Small intestine (tissue), 7 donors: ENCODE measurements at regions not wholly inside any gene's neighbourhood (a gene's known extent, or its start where the extent isn't known, plus 50 kb on each side); places are given as distances from the start of the nearest gene placed in this dataset.

Experiments used
- DNase-seq, 2 donors: peaks; one replicate each; pipeline versions ENCODE4 v3.0.0 to v3.0.0-alpha.2; 2013
- FAIRE-seq: peaks from 2 replicates; lab custom pipeline; 2012; peaks lifted over from hg19 to GRCh38; lab: Jason Lieb, UNC
- H3K27ac ChIP-seq, 3 donors: one replicate each; pipeline ENCODE4 v1.5.1; 2013; ENCODE audit warnings: low read length in 2 of 3, mild to moderate bottlenecking in 2 of 3, control low read depth in 1 of 3, inconsistent platforms in 1 of 3, low read depth in 1 of 3, moderate library complexity in 1 of 3
- H3K27me3 ChIP-seq, 3 donors: one replicate each; pipeline ENCODE4 v1.6.1; 2013; ENCODE audit warnings: low read length in 3 of 3, inconsistent platforms in 1 of 3; ENCODE audit not compliant: control insufficient read depth in 3 of 3, insufficient read depth in 3 of 3
- H3K36me3 ChIP-seq, 3 donors: one replicate each; pipeline ENCODE4 v1.6.1; 2013; ENCODE audit warnings: low read length in 3 of 3, inconsistent platforms in 1 of 3, low read depth in 1 of 3, mild to moderate bottlenecking in 1 of 3, moderate library complexity in 1 of 3; ENCODE audit not compliant: control insufficient read depth in 3 of 3, insufficient read depth in 2 of 3
- H3K4me1 ChIP-seq, 3 donors: one replicate each; pipeline ENCODE4 v1.6.1; 2013; ENCODE audit warnings: low read length in 2 of 3, inconsistent platforms in 1 of 3, low read depth in 1 of 3, mild to moderate bottlenecking in 1 of 3, moderate library complexity in 1 of 3; ENCODE audit not compliant: control insufficient read depth in 3 of 3, insufficient read depth in 2 of 3
- H3K4me3 ChIP-seq, 3 donors: one replicate each; pipeline ENCODE4 v1.5.1; 2013; ENCODE audit warnings: low read length in 3 of 3, control low read depth in 1 of 3, inconsistent platforms in 1 of 3, low read depth in 1 of 3, mild to moderate bottlenecking in 1 of 3, moderate library complexity in 1 of 3
- H3K9me3 ChIP-seq, 2 donors: one replicate each; pipeline ENCODE4 v1.6.1; 2013; ENCODE audit warnings: low read depth in 1 of 2, low read length in 1 of 2; ENCODE audit not compliant: control insufficient read depth in 2 of 2, insufficient read depth in 1 of 2
- WGBS, 3 donors: extraction: QIAGEN DNeasy Blood & Tissue Kit; methylation state at CpG; one replicate each; pipeline ENCODE4 v1.1.7; 2013; 5-methylcytosine and 5-hydroxymethylcytosine counted together
- donor health status: healthy with polysubstance abuse.
- donor health status: control.
- donor health status: control.
- donor health status: Bipolar disorder and iron deficiency.
- donor health status: healthy.

DNA sequence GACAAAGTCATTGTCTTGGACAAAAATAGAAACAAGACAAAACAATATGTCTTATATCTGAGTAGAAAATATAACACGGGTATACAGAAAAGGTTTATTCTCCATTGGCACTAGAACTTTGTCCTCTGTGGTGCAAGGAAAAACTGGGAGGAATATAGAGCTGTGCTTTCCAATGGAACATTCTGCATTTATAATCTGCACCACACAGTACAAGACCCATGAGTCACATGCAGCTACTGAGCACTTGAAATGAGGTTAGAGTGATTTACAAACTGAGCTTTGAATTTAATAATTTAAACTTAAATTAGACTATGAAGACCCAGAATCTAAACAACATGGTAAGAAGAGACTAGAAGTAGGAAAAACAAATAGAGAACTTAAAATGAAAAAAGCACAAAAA lies 86.1 kb downstream of the RAP2A start:
- Histone ChIP-seq H3K9me3 (no peaks in the 10 kb centered on the region), H3K27ac (no peak overlapping the region), H3K4me3 (no peak overlapping the region), H3K36me3 (no peaks in the 10 kb centered on the region), H3K27me3 (no peaks in the 10 kb centered on the region), H3K4me1 (no peaks in the 10 kb centered on the region)
- FAIRE-seq (no peak), DNase-seq (no peak)
- 71 to 74% (median 73%) methylated on average over 1 of the region's 1 CpG for WGBS, 3 donors

DNA sequence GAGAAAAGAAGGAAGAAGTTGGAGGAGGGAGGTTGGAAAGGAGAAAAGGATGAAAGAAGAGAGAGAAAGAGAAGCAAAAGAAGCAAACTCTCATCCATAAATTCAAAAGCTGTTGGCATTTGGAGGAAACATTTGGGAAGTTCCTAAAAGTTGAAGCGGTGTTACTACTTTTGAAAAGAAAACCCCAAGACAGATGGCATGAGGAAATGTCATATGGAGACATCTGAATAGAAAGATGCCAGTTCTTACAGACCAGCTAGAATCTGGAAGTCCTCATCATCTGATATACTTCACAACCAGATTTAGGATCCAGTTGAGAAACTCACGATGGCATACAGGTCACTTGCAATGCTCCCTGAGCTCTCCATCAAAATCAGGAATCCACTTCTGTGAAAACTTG lies 86.9 kb downstream of the RAP2A start:
- 72 to 89% (median 77%) methylated on average over 2 of the region's 2 CpGs for WGBS, 3 donors
- DNase-seq (no peak), FAIRE-seq (no peak)
- Histone ChIP-seq H3K4me3 (no peak overlapping the region), H3K4me1 (no peaks in the 10 kb centered on the region), H3K27ac (no peak overlapping the region), H3K36me3 (no peaks in the 10 kb centered on the region), H3K27me3 (no peaks in the 10 kb centered on the region), H3K9me3 (no peaks in the 10 kb centered on the region)

DNA sequence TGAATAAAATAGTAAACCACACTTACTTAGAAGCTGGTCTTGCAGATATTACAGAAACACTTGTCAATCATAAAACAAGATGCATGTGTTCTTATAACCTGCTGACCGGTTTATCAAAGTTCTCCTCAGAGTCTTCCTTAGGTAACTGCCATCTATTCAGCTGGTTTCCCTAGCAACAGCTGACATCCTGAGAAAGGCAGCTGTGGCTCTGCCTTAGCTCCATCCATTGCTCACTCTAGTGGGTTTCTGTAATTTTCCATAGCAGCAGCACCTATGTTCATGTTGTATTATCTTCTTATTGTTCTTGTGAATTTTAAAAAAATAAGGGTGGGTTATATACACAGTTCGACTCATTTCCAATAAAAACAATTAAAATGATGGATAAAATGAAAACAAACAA lies 87.8 kb downstream of the RAP2A start:
- Histone ChIP-seq H3K9me3 (no peaks in the 10 kb centered on the region), H3K27ac (no peak overlapping the region), H3K36me3 (no peaks in the 10 kb centered on the region), H3K4me1 (no peaks in the 10 kb centered on the region), H3K4me3 (no peak overlapping the region), H3K27me3 (no peaks in the 10 kb centered on the region)
- 73 to 83% (median 76%) methylated on average over 2 of the region's 2 CpGs for WGBS, 3 donors
- DNase-seq (no peak), FAIRE-seq (no peak)

DNA sequence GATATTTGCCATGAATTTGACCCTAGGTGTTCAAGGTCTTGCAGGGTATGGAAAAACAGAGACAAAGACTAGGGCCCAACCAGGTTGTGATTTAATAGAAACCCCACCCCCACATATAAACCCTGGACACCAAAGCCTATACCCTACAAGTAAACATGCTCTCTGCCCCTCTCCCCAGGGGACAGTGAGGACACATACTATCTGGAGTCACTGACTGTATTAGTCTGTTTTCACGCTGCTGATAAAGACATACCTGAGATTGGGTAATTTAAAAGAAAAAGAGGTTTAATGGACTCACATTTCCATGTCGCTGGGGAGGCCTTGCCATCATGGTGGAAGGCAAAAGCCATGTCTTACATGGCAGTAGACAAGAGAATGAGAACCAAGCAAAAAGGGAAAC lies 88.3 kb downstream of the RAP2A start:
- no peak for FAIRE-seq
- Histone ChIP-seq H3K36me3 (no peaks in the 10 kb centered on the region), H3K27ac (no peak overlapping the region), H3K27me3 (no peaks in the 10 kb centered on the region), H3K9me3 (no peaks in the 10 kb centered on the region), H3K4me1 (no peaks in the 10 kb centered on the region), H3K4me3 (no peak overlapping the region)
- DNase-seq = no peak
- 49 to 73% (median 54%) methylated on average over 2 of the region's 2 CpGs for WGBS, 3 donors

DNA sequence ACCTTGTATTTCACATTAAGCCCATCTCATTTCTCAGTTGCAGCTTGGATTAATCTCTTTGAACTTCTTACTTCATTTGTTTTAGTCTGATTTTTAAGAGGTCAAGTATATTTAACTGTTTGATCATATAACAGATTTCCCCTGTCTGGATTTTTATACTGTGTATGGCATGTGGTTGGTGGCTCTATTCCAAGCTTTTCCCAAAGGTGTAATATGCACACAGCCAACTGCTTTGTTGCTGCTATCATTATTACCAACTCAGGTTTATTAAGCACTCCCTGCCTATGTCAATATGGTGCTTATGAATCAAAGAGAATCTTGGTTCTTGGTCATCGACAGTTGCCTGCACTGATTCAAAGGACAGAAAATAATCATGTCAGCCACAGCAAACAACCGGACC lies 92.6 kb downstream of the RAP2A start:
- no peak for FAIRE-seq
- Histone ChIP-seq H3K4me3 (no peak overlapping the region), H3K27me3 (no peaks in the 10 kb centered on the region), H3K4me1 (no peaks in the 10 kb centered on the region), H3K27ac (no peak overlapping the region), H3K9me3 (no peaks in the 10 kb centered on the region), H3K36me3 (no peaks in the 10 kb centered on the region)
- WGBS, 3 donors = 63 to 86% (median 63%) methylated on average over 2 of the region's 2 CpGs
- no peak for DNase-seq

DNA sequence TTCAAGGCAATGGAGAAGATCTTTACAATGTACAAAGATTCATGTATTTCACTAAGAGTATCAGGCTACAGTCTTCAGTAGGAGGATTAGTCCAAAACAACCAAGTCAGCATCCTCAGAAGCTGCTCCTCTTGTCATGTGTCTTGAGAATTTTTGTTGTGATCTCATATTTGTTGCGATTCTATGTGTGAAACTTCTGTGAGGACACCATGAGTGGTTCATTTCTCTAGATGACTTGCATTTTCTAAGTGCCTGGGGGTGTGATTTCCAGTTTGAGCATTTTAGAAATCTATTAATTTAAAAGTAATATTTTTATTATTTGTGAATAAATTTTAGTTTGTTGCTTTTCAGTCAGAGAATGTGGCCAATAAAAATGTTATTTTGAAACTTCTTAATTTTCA lies 94.5 kb downstream of the RAP2A start:
- FAIRE-seq = no peak
- 76 to 97% (median 94%) methylated on average over 1 of the region's 1 CpG for WGBS, 3 donors

DNA sequence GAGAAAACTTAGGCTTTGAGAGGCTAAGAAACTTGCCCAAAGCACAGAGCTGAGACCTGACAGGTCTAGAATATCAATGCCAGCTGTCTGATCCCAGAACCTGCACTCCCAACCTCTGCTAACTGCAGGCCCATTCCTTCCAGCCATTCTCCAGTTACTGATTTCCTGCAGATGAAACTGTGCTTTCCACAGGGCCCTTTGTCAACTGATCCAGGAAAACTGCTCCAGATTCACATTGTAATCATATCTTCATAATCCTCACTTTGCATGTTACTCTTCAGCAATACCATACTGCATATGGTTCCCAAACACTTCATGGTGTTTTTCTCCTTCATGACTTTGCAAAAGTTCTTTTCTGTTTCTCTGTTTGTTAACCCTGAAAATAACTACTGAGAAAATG lies 100.6 kb downstream of the RAP2A start:
- FAIRE-seq (no peak), DNase-seq (no peak)

More for the DNA sequence above, 94.5 kb downstream of the RAP2A start:
- H3K4me1 ChIP-seq = no peaks in the 10 kb centered on the region
- no peak overlapping the region for H3K4me3 ChIP-seq
- H3K36me3 ChIP-seq = no peaks in the 10 kb centered on the region
- H3K27ac ChIP-seq = no peak overlapping the region
- no peaks in the 10 kb centered on the region for H3K27me3 ChIP-seq
- no peak for DNase-seq
- H3K9me3 ChIP-seq = no peaks in the 10 kb centered on the region

DNA sequence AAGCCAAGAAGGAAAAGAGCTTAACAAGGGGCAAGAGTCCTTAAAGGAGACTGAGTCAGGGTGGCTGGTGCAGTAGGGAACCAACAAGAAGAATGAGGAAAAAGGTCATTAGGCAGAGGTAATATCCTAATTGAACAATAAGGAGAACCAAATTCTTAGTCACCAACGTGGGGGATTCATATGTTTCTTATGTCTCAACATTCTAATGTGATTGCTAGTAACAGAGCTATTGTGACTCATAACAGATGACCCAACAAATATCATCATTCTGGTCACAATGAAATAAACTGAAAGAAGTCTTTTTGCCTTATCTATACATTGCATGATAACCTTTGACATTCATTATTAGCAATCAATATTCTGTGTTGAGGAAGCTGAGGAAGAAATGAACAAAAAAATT lies 101.6 kb downstream of the RAP2A start:
- DNase-seq (no peak), FAIRE-seq (no peak)
- WGBS, 3 donors = 35 to 55% (median 37%) methylated on average over 1 of the region's 1 CpG
- H3K27me3 ChIP-seq = no peaks in the 10 kb centered on the region
- no peak overlapping the region for H3K27ac ChIP-seq
- no peaks in the 10 kb centered on the region for H3K4me1 ChIP-seq
- no peaks in the 10 kb centered on the region for H3K9me3 ChIP-seq
- no peaks in the 10 kb centered on the region for H3K36me3 ChIP-seq
- H3K4me3 ChIP-seq = no peak overlapping the region

More for the DNA sequence above, 100.6 kb downstream of the RAP2A start:
- Histone ChIP-seq H3K36me3 (no peaks in the 10 kb centered on the region), H3K9me3 (no peaks in the 10 kb centered on the region), H3K4me3 (no peak overlapping the region), H3K27ac (no peak overlapping the region), H3K27me3 (no peaks in the 10 kb centered on the region), H3K4me1 (no peaks in the 10 kb centered on the region)

DNA sequence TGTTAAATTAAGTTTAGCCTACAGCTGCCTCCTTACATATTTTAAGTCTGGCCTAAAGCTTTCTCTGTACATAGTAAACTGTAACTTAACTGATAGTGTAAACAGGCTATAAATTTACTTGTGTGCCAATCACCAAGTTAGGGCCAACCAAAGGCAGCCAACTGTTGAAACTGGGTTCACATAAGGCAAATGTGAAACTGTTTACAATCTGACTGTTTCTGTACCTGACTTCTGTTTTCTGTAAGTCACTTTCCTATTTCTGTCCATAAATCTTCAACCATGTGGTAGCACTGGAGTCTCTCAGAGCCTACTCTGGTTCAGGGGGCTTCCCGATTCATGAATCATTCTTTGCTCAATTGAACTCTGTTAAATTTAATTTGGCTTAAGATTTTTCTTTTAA lies 103.1 kb downstream of the RAP2A start:
- no peaks in the 10 kb centered on the region for H3K9me3 ChIP-seq
- FAIRE-seq (no peak), DNase-seq (no peak)
- no peaks in the 10 kb centered on the region for H3K4me1 ChIP-seq
- no peaks in the 10 kb centered on the region for H3K36me3 ChIP-seq
- no peaks in the 10 kb centered on the region for H3K27me3 ChIP-seq
- H3K4me3 ChIP-seq = no peak overlapping the region
- 85 to 100% (median 89%) methylated on average over 1 of the region's 1 CpG for WGBS, 3 donors
- no peak overlapping the region for H3K27ac ChIP-seq
